SU-DHL-6 (cell line): ENCODE measurements at regions not wholly inside any gene's neighbourhood (a gene's known extent, or its start where the extent isn't known, plus 50 kb on each side); places are given as distances from the start of the nearest gene placed in this dataset.
"Not testable (repeated sequence)": the region's sequence is repeated elsewhere in the genome, so short reads cannot be mapped to it uniquely, and the experiment has no call there.

Experiments
- EZH2phosphoT487 ChIP-seq: fragments of 200-600 bp; sonication (generic), shearing (Covaris generic); conservative IDR thresholded peaks from 2 replicates; pipeline ENCODE4 v1.6.1; 2018; ENCODE audit warnings: mild to moderate bottlenecking, antibody characterized with exemption, low read length, moderate library complexity, mixed read lengths
- TF ChIP-seq, protein P1 (sequence below): fragments of 200-600 bp; sonication (generic); IDR thresholded peaks from one replicate; pipeline ENCODE4 v1.5.1; 2017; ENCODE audit warnings: antibody characterized with exemption, mild to moderate bottlenecking, low read length, moderate library complexity; ENCODE audit not compliant: insufficient read depth, poor library complexity, severe bottlenecking

DNA sequence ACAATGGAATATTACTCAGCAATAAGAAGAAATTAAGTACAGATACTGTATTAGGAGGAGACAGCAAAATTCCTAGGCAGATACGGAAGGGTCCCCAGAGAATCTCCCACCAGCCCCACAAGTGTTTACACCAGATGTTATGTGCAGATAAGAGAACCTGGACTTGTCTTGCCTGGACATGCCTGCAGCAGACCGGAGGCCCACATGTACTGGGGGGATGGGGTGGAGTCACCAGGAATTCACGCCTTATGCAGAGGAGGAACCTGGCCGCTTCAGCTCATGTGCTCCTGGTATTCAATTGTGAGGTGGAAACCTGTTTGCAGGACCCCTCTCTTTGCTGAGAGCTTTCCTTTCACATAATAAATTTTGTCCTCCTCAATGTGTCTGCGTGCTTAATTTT, 586.3 kb upstream of the DEFB115 start:
- TF ChIP-seq, protein P1, sequence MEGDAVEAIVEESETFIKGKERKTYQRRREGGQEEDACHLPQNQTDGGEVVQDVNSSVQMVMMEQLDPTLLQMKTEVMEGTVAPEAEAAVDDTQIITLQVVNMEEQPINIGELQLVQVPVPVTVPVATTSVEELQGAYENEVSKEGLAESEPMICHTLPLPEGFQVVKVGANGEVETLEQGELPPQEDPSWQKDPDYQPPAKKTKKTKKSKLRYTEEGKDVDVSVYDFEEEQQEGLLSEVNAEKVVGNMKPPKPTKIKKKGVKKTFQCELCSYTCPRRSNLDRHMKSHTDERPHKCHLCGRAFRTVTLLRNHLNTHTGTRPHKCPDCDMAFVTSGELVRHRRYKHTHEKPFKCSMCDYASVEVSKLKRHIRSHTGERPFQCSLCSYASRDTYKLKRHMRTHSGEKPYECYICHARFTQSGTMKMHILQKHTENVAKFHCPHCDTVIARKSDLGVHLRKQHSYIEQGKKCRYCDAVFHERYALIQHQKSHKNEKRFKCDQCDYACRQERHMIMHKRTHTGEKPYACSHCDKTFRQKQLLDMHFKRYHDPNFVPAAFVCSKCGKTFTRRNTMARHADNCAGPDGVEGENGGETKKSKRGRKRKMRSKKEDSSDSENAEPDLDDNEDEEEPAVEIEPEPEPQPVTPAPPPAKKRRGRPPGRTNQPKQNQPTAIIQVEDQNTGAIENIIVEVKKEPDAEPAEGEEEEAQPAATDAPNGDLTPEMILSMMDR: not testable (repeated sequence)
- not testable (repeated sequence) for TF ChIP-seq EZH2phosphoT487
